RWPE1 (cell line): ENCODE measurements at regions not wholly inside any gene's neighbourhood (a gene's known extent, or its start where the extent isn't known, plus 50 kb on each side); places are given as distances from the start of the nearest gene placed in this dataset.
"Not testable (repeated sequence)": the region's sequence is repeated elsewhere in the genome, so short reads cannot be mapped to it uniquely, and the experiment has no call there.

Experiments
- CTCF ChIA-PET: fragments of 350-600 bp; sonication (Branson Sonifier 250); formaldehyde crosslinking; extraction: SDS; loops from one replicate; lab custom pipeline; 2021; lab: Yijun Ruan, JAX
- POLR2A ChIA-PET: fragments of 400-600 bp; formaldehyde crosslinking; extraction: SDS; loops from one replicate; lab custom pipeline; 2020; ENCODE audit warnings: antibody characterized with exemption; ENCODE audit not compliant: low non-redundant PET; lab: Yijun Ruan, JAX
- DNase-seq: peaks from one replicate; pipeline ENCODE4 v3.0.0; 2012; ENCODE audit warnings: low spot score
- H3K27ac ChIP-seq: fragments of 450-650 bp; 2 replicates; pipeline ENCODE4 v1.5.1; 2017
- TF ChIP-seq, protein P1 (sequence below): fragments of 450-650 bp; conservative IDR thresholded peaks from 2 replicates; pipeline ENCODE4 v1.5.1; 2017; ENCODE audit warnings: low read depth, mild to moderate bottlenecking

DNA sequence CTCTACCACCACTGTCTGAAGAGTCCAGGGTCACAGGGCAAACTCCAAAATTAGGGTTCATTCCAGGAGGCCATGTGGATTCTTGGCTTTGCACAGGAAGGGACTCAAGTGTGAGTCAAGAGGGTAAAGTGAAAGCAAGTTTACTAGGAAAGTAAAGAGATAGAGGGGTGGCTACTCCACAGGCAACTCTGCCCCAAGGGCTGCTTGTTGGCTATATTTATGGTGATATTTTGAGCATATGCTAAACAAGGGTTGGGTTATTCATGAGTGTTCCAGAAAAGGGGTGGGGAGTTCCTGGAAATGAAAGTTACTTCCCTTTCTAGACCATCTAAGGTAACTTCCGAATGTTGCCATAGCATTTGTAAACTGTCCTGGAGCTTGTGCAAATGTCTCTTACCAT is 1222.0 kb upstream of the TENM3 start:
- CTCF ChIA-PET, result interaction anchor here (0.8 kb wide), 1 partner anchor 351 kb away, joined by 4 read pairs; no protein-coding TSS in a partner anchor
- TF ChIP-seq, protein P1, sequence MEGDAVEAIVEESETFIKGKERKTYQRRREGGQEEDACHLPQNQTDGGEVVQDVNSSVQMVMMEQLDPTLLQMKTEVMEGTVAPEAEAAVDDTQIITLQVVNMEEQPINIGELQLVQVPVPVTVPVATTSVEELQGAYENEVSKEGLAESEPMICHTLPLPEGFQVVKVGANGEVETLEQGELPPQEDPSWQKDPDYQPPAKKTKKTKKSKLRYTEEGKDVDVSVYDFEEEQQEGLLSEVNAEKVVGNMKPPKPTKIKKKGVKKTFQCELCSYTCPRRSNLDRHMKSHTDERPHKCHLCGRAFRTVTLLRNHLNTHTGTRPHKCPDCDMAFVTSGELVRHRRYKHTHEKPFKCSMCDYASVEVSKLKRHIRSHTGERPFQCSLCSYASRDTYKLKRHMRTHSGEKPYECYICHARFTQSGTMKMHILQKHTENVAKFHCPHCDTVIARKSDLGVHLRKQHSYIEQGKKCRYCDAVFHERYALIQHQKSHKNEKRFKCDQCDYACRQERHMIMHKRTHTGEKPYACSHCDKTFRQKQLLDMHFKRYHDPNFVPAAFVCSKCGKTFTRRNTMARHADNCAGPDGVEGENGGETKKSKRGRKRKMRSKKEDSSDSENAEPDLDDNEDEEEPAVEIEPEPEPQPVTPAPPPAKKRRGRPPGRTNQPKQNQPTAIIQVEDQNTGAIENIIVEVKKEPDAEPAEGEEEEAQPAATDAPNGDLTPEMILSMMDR, result no peak
- H3K27ac ChIP-seq, result no peak overlapping the region
- POLR2A ChIA-PET, result no interaction called here
- DNase-seq, result no peak

DNA sequence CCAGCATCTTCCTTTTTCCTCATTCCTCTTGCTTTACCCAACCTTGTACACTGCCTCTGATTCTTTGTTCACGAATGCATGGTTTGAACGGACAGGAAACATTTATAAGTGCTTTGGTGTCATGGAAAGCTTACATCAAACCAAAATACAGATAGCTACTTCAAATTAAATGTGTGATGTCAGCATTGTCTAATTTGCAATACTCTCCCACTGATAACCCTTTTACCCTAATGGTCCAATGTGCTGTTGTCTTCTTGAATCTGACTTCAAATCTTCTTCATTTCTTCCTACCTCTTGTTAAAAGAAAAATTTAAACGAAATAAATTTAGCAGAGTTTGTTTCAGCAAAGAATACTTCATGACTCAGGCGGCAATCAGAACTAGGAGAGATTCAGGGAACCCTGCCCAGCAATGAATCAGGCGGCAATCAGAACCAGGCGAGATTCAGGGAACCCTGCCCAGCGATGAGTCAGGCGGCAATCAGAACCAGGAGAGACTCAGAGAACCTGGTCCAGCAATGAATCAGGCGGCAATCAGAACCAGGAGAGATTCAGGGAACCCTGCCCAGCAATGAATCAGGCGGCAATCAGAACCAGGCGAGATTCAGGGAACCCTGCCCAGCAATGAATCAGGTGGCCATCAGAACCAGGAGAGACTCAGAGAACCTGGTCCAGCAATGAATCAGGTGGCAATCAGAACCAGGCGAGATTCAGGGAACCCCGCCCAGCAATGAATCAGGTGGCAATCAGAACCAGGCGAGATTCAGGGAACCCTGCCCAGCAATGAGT is 1212.9 kb upstream of the TENM3 start:
- POLR2A ChIA-PET, result not testable (repeated sequence)
- CTCF ChIA-PET, result interaction anchor here (0.6 kb wide), 1 partner anchor 89 kb away, joined by 4 read pairs; no protein-coding TSS in a partner anchor
- H3K27ac ChIP-seq, result peak overlapping the region; percentile 75
- DNase-seq, result peak; percentile 38

DNA sequence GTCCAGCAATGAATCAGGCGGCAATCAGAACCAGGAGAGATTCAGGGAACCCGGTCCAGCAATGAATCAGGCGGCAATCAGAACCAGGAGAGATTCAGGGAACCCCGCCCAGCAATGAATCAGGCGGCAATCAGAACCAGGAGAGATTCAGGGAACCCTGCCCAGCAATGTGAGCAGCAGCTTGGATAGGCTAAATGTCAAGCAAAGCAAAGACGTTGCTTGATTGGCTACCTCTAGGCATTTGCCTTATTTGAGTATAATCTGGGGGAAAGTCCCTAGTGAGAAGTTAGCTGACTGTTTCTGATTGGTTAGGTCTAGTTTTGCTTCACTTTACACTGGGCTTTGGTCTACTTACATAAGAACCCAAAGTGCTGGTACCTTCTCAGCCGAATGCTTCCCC is 1212.2 kb upstream of the TENM3 start:
- peak; percentile 20 for DNase-seq
- TF ChIP-seq, protein P1, result no peak
- H3K27ac ChIP-seq, result peak overlapping the region; percentile 75
- POLR2A ChIA-PET, result no interaction called here
- CTCF ChIA-PET, result no interaction called here

DNA sequence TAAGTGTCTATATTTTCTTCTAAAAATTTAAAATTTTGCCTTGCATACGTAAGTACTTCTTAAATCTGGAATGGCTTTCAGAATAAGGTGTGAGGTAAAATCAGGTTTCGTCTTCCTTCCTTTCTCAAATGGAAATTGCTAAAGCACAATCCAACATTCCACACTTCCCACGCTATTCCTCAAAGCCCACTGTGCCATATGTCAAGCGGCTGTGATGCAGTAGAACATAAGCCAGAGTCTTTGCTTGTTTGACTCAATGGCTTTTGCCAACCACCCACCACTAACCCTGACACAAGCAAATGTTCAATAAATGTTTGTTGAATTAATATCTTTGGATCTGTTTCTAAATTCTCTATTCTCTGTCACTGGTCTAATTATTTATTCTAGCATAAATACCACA is 1199.7 kb upstream of the TENM3 start:
- ChIA-PET POLR2A (no interaction called here), CTCF (no interaction called here)
- TF ChIP-seq, protein P1, result no peak
- H3K27ac ChIP-seq, result no peak overlapping the region
- DNase-seq, result no peak

DNA sequence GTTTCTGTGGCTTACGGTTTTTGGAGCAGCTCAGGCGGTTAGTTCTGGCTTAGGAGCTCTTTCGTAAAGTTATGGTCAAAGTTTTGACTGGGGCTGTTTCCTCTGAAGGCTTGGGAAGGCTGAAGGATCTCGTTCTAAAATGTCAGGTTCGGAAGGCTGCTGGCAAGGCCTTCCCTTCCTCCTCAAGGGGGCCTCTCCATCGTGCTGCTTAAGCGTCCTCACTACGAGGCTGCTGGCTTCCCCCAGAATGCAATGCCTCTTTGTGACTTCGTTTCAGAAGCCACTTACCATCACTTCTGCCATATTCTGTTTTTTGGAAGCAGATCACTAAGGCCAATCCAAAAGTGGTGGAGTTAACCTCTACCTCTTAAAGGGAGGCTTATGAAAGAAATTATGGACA is 1196.4 kb upstream of the TENM3 start:
- TF ChIP-seq, protein P1, result no peak
- H3K27ac ChIP-seq, result no peak overlapping the region
- DNase-seq, result no peak
- ChIA-PET CTCF (no interaction called here), POLR2A (no interaction called here)

DNA sequence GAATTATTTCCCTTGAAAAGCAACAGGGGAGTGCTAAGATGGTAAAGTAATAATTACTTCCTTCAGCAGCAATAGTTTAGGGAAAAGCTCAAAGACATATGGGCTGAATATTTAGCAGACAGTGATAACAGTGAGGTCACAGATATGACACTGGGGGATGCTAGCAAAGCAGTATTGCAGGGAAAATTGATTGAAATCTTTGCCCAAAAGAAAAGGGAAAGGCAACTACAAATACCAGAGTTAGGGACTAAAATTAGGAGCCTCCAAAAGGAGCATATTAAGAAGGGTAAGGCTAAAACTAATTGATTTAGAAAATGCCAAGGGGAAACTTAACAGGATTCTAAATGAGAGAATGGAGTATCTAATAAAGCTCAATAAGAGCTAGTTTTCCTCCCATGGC is 1191.3 kb upstream of the TENM3 start:
- no peak overlapping the region for H3K27ac ChIP-seq
- ChIA-PET POLR2A (no interaction called here), CTCF (interaction anchor here (0.5 kb wide), 1 partner anchor 313 kb away, joined by 3 read pairs; no protein-coding TSS in a partner anchor)
- DNase-seq, result no peak
- TF ChIP-seq, protein P1, result no peak

DNA sequence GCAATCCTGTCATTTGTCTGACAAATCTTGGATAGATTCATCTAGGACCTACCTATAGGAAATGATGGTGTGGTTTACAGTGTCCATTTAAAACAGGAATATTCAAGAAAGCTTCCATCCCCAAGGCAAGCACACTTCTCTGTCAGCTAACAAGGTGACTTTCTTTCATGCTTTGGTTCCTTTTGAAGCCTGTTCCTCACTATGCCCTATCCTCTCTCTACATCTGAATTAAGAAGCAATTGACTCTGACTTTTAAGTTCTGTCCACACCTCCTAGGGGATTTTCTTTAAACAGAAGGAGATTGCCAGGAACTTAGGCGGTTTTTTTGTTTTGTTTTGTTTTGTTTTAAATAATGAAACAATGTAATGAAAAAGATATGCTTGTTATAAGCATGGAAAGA is 1181.4 kb upstream of the TENM3 start:
- no peak overlapping the region for H3K27ac ChIP-seq
- ChIA-PET CTCF (no interaction called here), POLR2A (no interaction called here)
- no peak for DNase-seq
- TF ChIP-seq, protein P1, result no peak
